Panc1 (cell line): ENCODE measurements at regions not wholly inside any gene's neighbourhood (a gene's known extent, or its start where the extent isn't known, plus 50 kb on each side); places are given as distances from the start of the nearest gene placed in this dataset.

Experiments used
- ATAC-seq: fragments of 200-7000 bp; cut with Tn5 transposase; 2 replicates; pipeline ENCODE4 v1.9.1; 2020; ENCODE audit warnings: mild to moderate bottlenecking, moderate library complexity
- BruUV-seq: library from RNA; stranded (reverse); fragments of 400-500 nt; replicated peaks from 2 replicates; lab custom pipeline; 2021; lab: Mats Ljungman, UMichigan
- CTCF ChIA-PET: fragments of 300-600 bp; sonication (Branson Sonifier 250); formaldehyde crosslinking; loops from one replicate; lab custom pipeline; 2022; ENCODE audit warnings: antibody characterized with exemption; lab: Charles Lee
- POLR2A ChIA-PET: fragments of 300-600 bp; sonication (Branson Sonifier 250); formaldehyde crosslinking; loops from one replicate; lab custom pipeline; 2022; ENCODE audit warnings: antibody characterized with exemption; lab: Charles Lee
- DNase-seq: peaks from one replicate; pipeline ENCODE4 v3.0.0-alpha.2; 2010; ENCODE audit warnings: low read depth, low spot score
- H3K27ac ChIP-seq: 2 replicates; pipeline ENCODE4 v1.5.1; 2011; ENCODE audit warnings: mild to moderate bottlenecking, low read length, inconsistent platforms
- H3K27me3 ChIP-seq: fragments of 200-500 bp; sonication (Bioruptor generic); 2 replicates; pipeline ENCODE4 v1.6.0; 2014; ENCODE audit warnings: low read length, inconsistent platforms; ENCODE audit not compliant: control insufficient read depth, insufficient read depth
- H3K36me3 ChIP-seq: fragments of 200-500 bp; sonication (Bioruptor generic); 2 replicates; pipeline ENCODE4 v1.5.1; 2014; ENCODE audit warnings: inconsistent platforms, mild to moderate bottlenecking, low read length, moderate library complexity; ENCODE audit not compliant: control insufficient read depth, insufficient read depth
- H3K4me1 ChIP-seq: 2 replicates; pipeline ENCODE4 v1.5.1; 2011; ENCODE audit warnings: inconsistent platforms, mild to moderate bottlenecking, low read length, moderate library complexity; ENCODE audit not compliant: control insufficient read depth, insufficient read depth
- H3K4me3 ChIP-seq, 2 experiments: 2 replicates each; pipeline ENCODE4 v1.5.1; 2011 to 2012; ENCODE audit warnings: low read depth in 2 of 2, low read length in 2 of 2, mild to moderate bottlenecking in 2 of 2, inconsistent platforms in 1 of 2, moderate library complexity in 1 of 2
- H3K9me3 ChIP-seq: fragments of 200-500 bp; sonication (Bioruptor generic); 2 replicates; pipeline ENCODE4 v1.5.1; 2014; ENCODE audit warnings: low read depth, mild to moderate bottlenecking, inconsistent platforms, low read length, moderate library complexity; ENCODE audit not compliant: control insufficient read depth, insufficient read depth
- POLR2AphosphoS5 ChIP-seq: IDR thresholded peaks from 2 replicates; pipeline ENCODE4 v1.6.1; 2012; ENCODE audit warnings: mild to moderate bottlenecking, low read depth, low read length, moderate library complexity
- SIN3A ChIP-seq: IDR thresholded peaks from 2 replicates; pipeline ENCODE4 v1.6.1; 2012; ENCODE audit warnings: low read depth, mild to moderate bottlenecking, low read length, moderate library complexity, borderline replicate concordance; ENCODE audit not compliant: insufficient read depth
- TCF7L2 ChIP-seq: IDR thresholded peaks from 2 replicates; pipeline ENCODE4 v1.6.1; 2011; ENCODE audit warnings: mild to moderate bottlenecking, low read depth, low read length, inconsistent platforms
- in situ Hi-C: cut with HindIII; loops from 2 replicates; pipeline ENCODE4 v1.10.0; 2016; ENCODE audit warnings: low sequenced_read_pairs, low pct_unique_long_range_greater_than_20kb
- intact Hi-C: fragments of 100-400 bp; cut with micrococcal nuclease; formaldehyde crosslinking; loops from one replicate; pipeline ENCODE4 v1.10.0; 2022; ENCODE audit not compliant: unreplicated experiment
- TF ChIP-seq, protein P1 (sequence below): fragments of 450-650 bp; IDR thresholded peaks from 2 replicates; pipeline ENCODE4 v1.5.1; 2017; ENCODE audit warnings: mild to moderate bottlenecking
- TF ChIP-seq, protein P2 (sequence below), 2 experiments: IDR thresholded peaks; 2 replicates each; pipeline ENCODE4 v1.6.1; 2011 to 2012; ENCODE audit warnings: low read depth in 2 of 2, control low read depth in 1 of 2, low read length in 1 of 2, mild to moderate bottlenecking in 1 of 2, moderate library complexity in 1 of 2; ENCODE audit not compliant: insufficient read depth in 1 of 2

DNA sequence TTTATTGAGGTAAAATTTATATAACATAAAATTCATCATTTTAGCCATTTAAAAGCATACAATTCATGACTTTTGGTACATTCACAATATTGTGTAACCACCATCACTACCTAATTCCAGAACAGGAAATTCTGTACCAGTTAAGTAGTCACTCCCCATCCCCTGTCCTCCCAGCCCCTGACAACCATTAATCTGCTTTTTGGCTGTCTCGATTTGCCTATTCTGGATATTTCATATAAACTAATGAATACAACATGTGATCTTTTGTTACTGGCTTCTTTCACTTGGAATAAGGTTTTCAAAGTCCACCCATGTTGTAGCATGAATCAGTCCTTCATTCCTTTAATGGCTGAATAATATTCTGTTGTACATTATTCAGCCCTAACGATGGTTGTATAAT is 115.6 kb upstream of the KLF14 start:
- Histone ChIP-seq H3K4me1 (no peaks in the 10 kb centered on the region), H3K27me3 (no peaks in the 10 kb centered on the region), H3K36me3 (no peaks in the 10 kb centered on the region), H3K9me3 (no peaks in the 10 kb centered on the region), H3K4me3 (no peak overlapping the region), H3K27ac (no peak overlapping the region)
- DNase-seq (no peak), ATAC-seq (no peak)
- ChIA-PET CTCF (no interaction called here), POLR2A (no interaction called here)
- intact Hi-C loops (no loop called here), in situ Hi-C loops (no loop called here)
- TF ChIP-seq, protein P1, sequence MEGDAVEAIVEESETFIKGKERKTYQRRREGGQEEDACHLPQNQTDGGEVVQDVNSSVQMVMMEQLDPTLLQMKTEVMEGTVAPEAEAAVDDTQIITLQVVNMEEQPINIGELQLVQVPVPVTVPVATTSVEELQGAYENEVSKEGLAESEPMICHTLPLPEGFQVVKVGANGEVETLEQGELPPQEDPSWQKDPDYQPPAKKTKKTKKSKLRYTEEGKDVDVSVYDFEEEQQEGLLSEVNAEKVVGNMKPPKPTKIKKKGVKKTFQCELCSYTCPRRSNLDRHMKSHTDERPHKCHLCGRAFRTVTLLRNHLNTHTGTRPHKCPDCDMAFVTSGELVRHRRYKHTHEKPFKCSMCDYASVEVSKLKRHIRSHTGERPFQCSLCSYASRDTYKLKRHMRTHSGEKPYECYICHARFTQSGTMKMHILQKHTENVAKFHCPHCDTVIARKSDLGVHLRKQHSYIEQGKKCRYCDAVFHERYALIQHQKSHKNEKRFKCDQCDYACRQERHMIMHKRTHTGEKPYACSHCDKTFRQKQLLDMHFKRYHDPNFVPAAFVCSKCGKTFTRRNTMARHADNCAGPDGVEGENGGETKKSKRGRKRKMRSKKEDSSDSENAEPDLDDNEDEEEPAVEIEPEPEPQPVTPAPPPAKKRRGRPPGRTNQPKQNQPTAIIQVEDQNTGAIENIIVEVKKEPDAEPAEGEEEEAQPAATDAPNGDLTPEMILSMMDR = no peak
- TF ChIP-seq POLR2AphosphoS5 (no peak), TCF7L2 (no peak), SIN3A (no peak)
- TF ChIP-seq, protein P2, sequence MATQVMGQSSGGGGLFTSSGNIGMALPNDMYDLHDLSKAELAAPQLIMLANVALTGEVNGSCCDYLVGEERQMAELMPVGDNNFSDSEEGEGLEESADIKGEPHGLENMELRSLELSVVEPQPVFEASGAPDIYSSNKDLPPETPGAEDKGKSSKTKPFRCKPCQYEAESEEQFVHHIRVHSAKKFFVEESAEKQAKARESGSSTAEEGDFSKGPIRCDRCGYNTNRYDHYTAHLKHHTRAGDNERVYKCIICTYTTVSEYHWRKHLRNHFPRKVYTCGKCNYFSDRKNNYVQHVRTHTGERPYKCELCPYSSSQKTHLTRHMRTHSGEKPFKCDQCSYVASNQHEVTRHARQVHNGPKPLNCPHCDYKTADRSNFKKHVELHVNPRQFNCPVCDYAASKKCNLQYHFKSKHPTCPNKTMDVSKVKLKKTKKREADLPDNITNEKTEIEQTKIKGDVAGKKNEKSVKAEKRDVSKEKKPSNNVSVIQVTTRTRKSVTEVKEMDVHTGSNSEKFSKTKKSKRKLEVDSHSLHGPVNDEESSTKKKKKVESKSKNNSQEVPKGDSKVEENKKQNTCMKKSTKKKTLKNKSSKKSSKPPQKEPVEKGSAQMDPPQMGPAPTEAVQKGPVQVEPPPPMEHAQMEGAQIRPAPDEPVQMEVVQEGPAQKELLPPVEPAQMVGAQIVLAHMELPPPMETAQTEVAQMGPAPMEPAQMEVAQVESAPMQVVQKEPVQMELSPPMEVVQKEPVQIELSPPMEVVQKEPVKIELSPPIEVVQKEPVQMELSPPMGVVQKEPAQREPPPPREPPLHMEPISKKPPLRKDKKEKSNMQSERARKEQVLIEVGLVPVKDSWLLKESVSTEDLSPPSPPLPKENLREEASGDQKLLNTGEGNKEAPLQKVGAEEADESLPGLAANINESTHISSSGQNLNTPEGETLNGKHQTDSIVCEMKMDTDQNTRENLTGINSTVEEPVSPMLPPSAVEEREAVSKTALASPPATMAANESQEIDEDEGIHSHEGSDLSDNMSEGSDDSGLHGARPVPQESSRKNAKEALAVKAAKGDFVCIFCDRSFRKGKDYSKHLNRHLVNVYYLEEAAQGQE (IDR thresholded peaks at IDR 0.05; ENCODE audit: insufficient read depth in 1 of 2, low read depth in 2 of 2, low read length in 1 of 2) = no peak
- no TSS peak for BruUV-seq

DNA sequence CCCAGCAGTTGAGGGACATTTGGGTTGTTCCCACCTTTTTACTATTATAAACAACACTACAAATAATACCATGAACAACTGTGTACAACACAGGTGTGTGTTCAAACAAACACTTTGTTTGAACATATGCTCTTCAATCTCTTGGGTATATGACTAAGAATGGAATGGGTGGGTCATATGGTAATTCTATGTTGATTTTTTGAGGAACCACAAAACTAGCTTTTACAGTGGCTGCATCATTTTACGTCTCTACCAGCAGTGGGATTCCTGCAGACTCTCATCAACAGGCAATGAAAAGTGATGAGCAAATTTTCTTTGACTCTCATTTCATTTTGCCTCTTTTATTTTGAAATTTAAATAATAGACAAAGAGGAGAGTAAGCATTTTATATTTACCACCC is 116.9 kb upstream of the KLF14 start:
- Histone ChIP-seq H3K9me3 (no peaks in the 10 kb centered on the region), H3K27me3 (no peaks in the 10 kb centered on the region), H3K27ac (no peak overlapping the region), H3K4me1 (no peaks in the 10 kb centered on the region), H3K36me3 (no peaks in the 10 kb centered on the region), H3K4me3 (no peak overlapping the region)
- ChIA-PET POLR2A (interaction anchor here (0.6 kb wide), 1 partner anchor 209 kb away, joined by 3 read pairs; no protein-coding TSS in a partner anchor), CTCF (no interaction called here)
- ATAC-seq (no peak), DNase-seq (no peak)
- BruUV-seq = no TSS peak
- in situ Hi-C loops (no loop called here), intact Hi-C loops (no loop called here)
- TF ChIP-seq TCF7L2 (no peak), POLR2AphosphoS5 (no peak), SIN3A (no peak)
- TF ChIP-seq, protein P1 = no peak
- TF ChIP-seq, protein P2 (IDR thresholded peaks at IDR 0.05; ENCODE audit: insufficient read depth in 1 of 2, low read depth in 2 of 2, low read length in 1 of 2) = no peak
